H1 (cell line): ENCODE measurements at regions not wholly inside any gene's neighbourhood (a gene's known extent, or its start where the extent isn't known, plus 50 kb on each side); places are given as distances from the start of the nearest gene placed in this dataset.

Source experiments
- CTCF ChIA-PET: fragments of 300-600 bp; sonication (Branson Sonifier 250); formaldehyde crosslinking; loops from one replicate; lab custom pipeline; 2021; ENCODE audit not compliant: partially characterized antibody; lab: Charles Lee
- POLR2A ChIA-PET: fragments of 300-600 bp; sonication (Branson Sonifier 250); formaldehyde crosslinking; loops from one replicate; lab custom pipeline; 2021; ENCODE audit warnings: inconsistent platforms; ENCODE audit not compliant: partially characterized antibody; lab: Charles Lee
- DNase-seq, 2 experiments: peaks; one replicate each; pipeline versions ENCODE4 v3.0.0 to v3.0.0-alpha.2; 2010 to 2022; ENCODE audit warnings: low spot score in 2 of 2, low read depth in 1 of 2, mixed read lengths in 1 of 2
- FAIRE-seq: peaks from 2 replicates; lab custom pipeline; 2011; peaks lifted over from hg19 to GRCh38; lab: Jason Lieb, UNC
- H2AFZ ChIP-seq: 2 replicates; pipeline ENCODE4 v1.8.1; 2012; ENCODE audit warnings: low read length, inconsistent platforms
- H2AK5ac ChIP-seq: 2 replicates; pipeline ENCODE4 v1.6.1; 2013; ENCODE audit warnings: low read depth, low read length
- H2BK120ac ChIP-seq: replicated peaks from 2 replicates; pipeline ENCODE3; 2013; ENCODE audit warnings: low read depth, low read length, inconsistent platforms
- H2BK12ac ChIP-seq: 2 replicates; pipeline ENCODE4 v1.6.1; 2013; ENCODE audit warnings: low read depth, low read length
- H2BK15ac ChIP-seq: 2 replicates; pipeline ENCODE4 v1.6.1; 2013; ENCODE audit warnings: low read length
- H2BK20ac ChIP-seq: 2 replicates; pipeline ENCODE4 v1.6.1; 2013; ENCODE audit warnings: low read length
- H2BK5ac ChIP-seq: 2 replicates; pipeline ENCODE4 v1.6.1; 2013; ENCODE audit warnings: low read depth, low read length
- H3K14ac ChIP-seq: 2 replicates; pipeline ENCODE4 v1.6.1; 2013; ENCODE audit warnings: inconsistent platforms; ENCODE audit not compliant: insufficient read length
- H3K18ac ChIP-seq: 2 replicates; pipeline ENCODE4 v1.6.1; 2013; ENCODE audit warnings: low read length; ENCODE audit errors: extremely low read depth
- H3K23ac ChIP-seq: 2 replicates; pipeline ENCODE4 v1.6.1; 2013; ENCODE audit warnings: inconsistent platforms; ENCODE audit not compliant: insufficient read length
- H3K23me2 ChIP-seq: 2 replicates; pipeline ENCODE4 v1.6.1; 2013; ENCODE audit warnings: low read depth, low read length
- H3K27ac ChIP-seq: 2 replicates; pipeline ENCODE4 v1.6.1; 2011; ENCODE audit warnings: low read depth, low read length, inconsistent platforms
- H3K27me3 ChIP-seq, 4 experiments: replicated peaks in 1 of 4; 1 replicate in 1 of 4; 2 replicates in 3 of 4; pipeline versions ENCODE4 v1.6.1 to v1.8.1; 2011 to 2013; ENCODE audit warnings: low read length in 3 of 4, mild to moderate bottlenecking in 3 of 4, inconsistent platforms in 2 of 4, mixed read lengths in 2 of 4, moderate library complexity in 1 of 4; ENCODE audit not compliant: control insufficient read depth in 3 of 4, insufficient read depth in 3 of 4; ENCODE audit errors: extremely low read depth in 1 of 4
- H3K36me3 ChIP-seq, 4 experiments: 2 replicates each; pipeline versions ENCODE4 v1.6.1 to v1.8.1; 2011 to 2013; ENCODE audit warnings: mild to moderate bottlenecking in 4 of 4, low read length in 3 of 4, moderate library complexity in 2 of 4, control low read depth in 1 of 4, inconsistent platforms in 1 of 4; ENCODE audit not compliant: insufficient read depth in 4 of 4, control insufficient read depth in 2 of 4
- H3K4ac ChIP-seq: replicated peaks from 2 replicates; pipeline ENCODE3; 2013; ENCODE audit warnings: low read length, low read depth, mixed read lengths, inconsistent platforms; ENCODE audit not compliant: insufficient read length
- H3K4me1 ChIP-seq, 4 experiments: replicated peaks in 1 of 4; 1 replicate in 1 of 4; 2 replicates in 3 of 4; pipeline versions ENCODE4 v1.6.1 to v1.8.1; 2011 to 2013; ENCODE audit warnings: low read length in 3 of 4, inconsistent platforms in 2 of 4, mixed read lengths in 1 of 4; ENCODE audit not compliant: insufficient read depth in 4 of 4, control insufficient read depth in 3 of 4
- H3K4me2 ChIP-seq, 2 experiments: 2 replicates each; pipeline versions ENCODE4 v1.6.1 to v1.8.1; 2011 to 2013; ENCODE audit warnings: low read depth in 2 of 2, low read length in 2 of 2, control low read depth in 1 of 2, inconsistent platforms in 1 of 2, mild to moderate bottlenecking in 1 of 2; ENCODE audit not compliant: insufficient read depth in 1 of 2
- H3K4me3 ChIP-seq, 4 experiments: fragments of 200-600, 300-600 bp in 1 of 4; sonication (generic), shearing (Covaris generic), sonication (Bioruptor Twin) in 1 of 4; 2 replicates each; pipeline versions ENCODE4 v1.5.1 to v1.8.1; 2011 to 2016; ENCODE audit warnings: low read length in 4 of 4, low read depth in 3 of 4, control low read depth in 2 of 4, inconsistent platforms in 2 of 4, mild to moderate bottlenecking in 2 of 4, mixed read lengths in 1 of 4, moderate library complexity in 1 of 4; ENCODE audit not compliant: insufficient read depth in 2 of 4; ENCODE audit errors: extremely low read depth in 1 of 4
- H3K56ac ChIP-seq: replicated peaks from 2 replicates; pipeline ENCODE3; 2013; ENCODE audit warnings: low read depth, mild to moderate bottlenecking, mixed read lengths, low read length, inconsistent platforms; ENCODE audit not compliant: insufficient read length
- H3K79me1 ChIP-seq: 2 replicates; pipeline ENCODE4 v1.6.1; 2013; ENCODE audit warnings: low read depth, low read length, control low read depth
- H3K79me2 ChIP-seq, 2 experiments: 2 replicates each; pipeline versions ENCODE4 v1.6.1 to v1.8.1; 2012 to 2013; ENCODE audit warnings: low read length in 2 of 2, mild to moderate bottlenecking in 2 of 2, inconsistent platforms in 1 of 2; ENCODE audit not compliant: insufficient read depth in 2 of 2, control insufficient read depth in 1 of 2
- H3K9ac ChIP-seq, 4 experiments: replicated peaks in 1 of 4; 1 replicate in 1 of 4; 2 replicates in 3 of 4; pipeline versions ENCODE4 v1.6.1 to v1.8.1; 2011 to 2013; ENCODE audit warnings: low read depth in 3 of 4, low read length in 3 of 4, control low read depth in 2 of 4, mild to moderate bottlenecking in 2 of 4, moderate library complexity in 2 of 4, inconsistent platforms in 1 of 4; ENCODE audit errors: extremely low read depth in 1 of 4
- H3K9me3 ChIP-seq, 2 experiments: 2 replicates each; pipeline versions ENCODE4 v1.6.1 to v1.8.1; 2012 to 2013; ENCODE audit warnings: mild to moderate bottlenecking in 2 of 2, moderate library complexity in 2 of 2, control low read depth in 1 of 2, inconsistent platforms in 1 of 2, low read depth in 1 of 2, low read length in 1 of 2, mixed read lengths in 1 of 2; ENCODE audit not compliant: insufficient read depth in 2 of 2
- H4K20me1 ChIP-seq, 2 experiments: replicated peaks in 1 of 2; 2 replicates each; pipeline versions ENCODE3 to v1.8.1; 2011 to 2013; ENCODE audit warnings: inconsistent platforms in 2 of 2, low read length in 2 of 2, mild to moderate bottlenecking in 1 of 2; ENCODE audit not compliant: insufficient read depth in 2 of 2, control insufficient read depth in 1 of 2
- H4K5ac ChIP-seq: 2 replicates; pipeline ENCODE4 v1.6.1; 2013; ENCODE audit warnings: low read length, low read depth, mixed read lengths, inconsistent platforms; ENCODE audit not compliant: insufficient read length
- H4K8ac ChIP-seq: 2 replicates; pipeline ENCODE4 v1.8.0; 2013; ENCODE audit warnings: mild to moderate bottlenecking, moderate library complexity, low read length, inconsistent platforms; ENCODE audit not compliant: insufficient read depth; ENCODE audit errors: extremely low read depth
- H4K91ac ChIP-seq: replicated peaks from 2 replicates; pipeline ENCODE3; 2013; ENCODE audit warnings: low read length, mixed read lengths, inconsistent platforms; ENCODE audit not compliant: insufficient read length
- JUND ChIP-seq: IDR thresholded peaks from 2 replicates; pipeline ENCODE4 v1.6.1; 2011; ENCODE audit warnings: mild to moderate bottlenecking, improper control_type of control experiment, low read length
- KDM4A ChIP-seq: IDR thresholded peaks from one replicate; pipeline ENCODE4 v1.7.1; 2012; ENCODE audit warnings: low read depth, mild to moderate bottlenecking, moderate library complexity, low read length, inconsistent platforms; ENCODE audit not compliant: severe bottlenecking
- YY1 ChIP-seq: IDR thresholded peaks from 2 replicates; pipeline ENCODE4 v1.6.1; 2011; ENCODE audit warnings: low read depth, mild to moderate bottlenecking, low read length
- WGBS, 2 experiments: shearing (Covaris generic) in 1 of 2; methylation state at CpG; one replicate each; pipeline versions ENCODE4 v1.1.6 to v1.1.7; 2013 to 2015; ENCODE audit warnings: low lambda C conversion rate in 2 of 2, mixed read lengths in 2 of 2, inconsistent platforms in 1 of 2, low coverage in 1 of 2, missing lambda C conversion rate in 1 of 2; ENCODE audit not compliant: insufficient replicate concordance in 2 of 2, insufficient coverage in 1 of 2, insufficient read length in 1 of 2; ENCODE audit errors: extremely low coverage in 1 of 2, missing lambda C conversion rate in 1 of 2; 5-methylcytosine and 5-hydroxymethylcytosine counted together

DNA sequence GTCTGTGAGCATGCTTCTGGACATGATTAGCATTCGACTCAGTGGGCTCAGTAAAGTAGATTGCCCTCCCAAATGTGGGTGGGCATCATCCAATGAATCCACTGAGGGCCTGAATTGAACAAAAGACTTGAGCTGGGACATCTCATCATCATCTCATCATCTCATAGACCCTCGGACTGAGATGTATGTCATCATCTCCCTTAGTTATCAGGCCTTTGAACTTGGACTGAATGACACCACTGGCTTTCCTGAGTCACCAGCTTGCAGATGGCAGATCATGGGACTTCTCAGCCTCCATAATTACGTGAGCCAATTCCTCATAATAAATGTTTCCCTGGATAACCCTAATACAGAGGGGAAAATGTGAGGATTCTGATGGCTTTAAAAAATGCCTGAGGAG lies 128.3 kb upstream of the LSM8 start:
- 84% methylated on average over 3 of the region's 3 CpGs; no CpG with 5 or more reads in 1 of the 2 experiments for WGBS, 2 experiments
- POLR2A ChIA-PET = no interaction called here
- no peak overlapping the region for H2BK120ac ChIP-seq
- no peaks in the 10 kb centered on the region for H3K9me3 ChIP-seq
- no peak overlapping the region for H3K4ac ChIP-seq
- no peak overlapping the region for H3K4me2 ChIP-seq
- no peaks in the 10 kb centered on the region for H3K36me3 ChIP-seq
- H2AK5ac ChIP-seq = no peak overlapping the region
- H2BK15ac ChIP-seq = no peak overlapping the region
- H2BK12ac ChIP-seq = no peak overlapping the region
- no peak overlapping the region for H3K23ac ChIP-seq
- H2AFZ ChIP-seq = no peak overlapping the region
- H3K4me3 ChIP-seq = no peak overlapping the region
- no peak overlapping the region for H3K18ac ChIP-seq
- FAIRE-seq (no peak), DNase-seq (no peak)
- CTCF ChIA-PET = interaction anchor here (1.0 kb wide), 1 partner anchor 62 kb away, joined by 3 read pairs; no protein-coding TSS in a partner anchor
- H3K9ac ChIP-seq = no peak overlapping the region
- no peak overlapping the region for H4K91ac ChIP-seq
- H2BK20ac ChIP-seq = no peak overlapping the region
- H3K23me2 ChIP-seq = peaks cover under 1% of the 10 kb centered on the region; the same call in 1 of the 2 replicates
- H4K20me1 ChIP-seq = no peaks in the 10 kb centered on the region
- no peaks in the 10 kb centered on the region; a peak in 1 of 7 replicates for H3K4me1 ChIP-seq
- H3K27ac ChIP-seq = no peak overlapping the region
- H3K14ac ChIP-seq = no peak overlapping the region
- H4K5ac ChIP-seq = no peak overlapping the region
- H3K79me1 ChIP-seq = no peaks in the 10 kb centered on the region
- no peak overlapping the region for H4K8ac ChIP-seq
- no peaks in the 10 kb centered on the region for H3K79me2 ChIP-seq
- no peak overlapping the region for H2BK5ac ChIP-seq
- no peak overlapping the region for H3K56ac ChIP-seq
- H3K27me3 ChIP-seq = peaks cover 0 to 1% (median 0%) of the 10 kb centered on the region in 4 experiments; a peak in 1 of 7 replicates
- TF ChIP-seq JUND (no peak), YY1 (no peak), KDM4A (no peak)
